ENCODE measurements at regions not wholly inside any gene's neighbourhood (a gene's known extent, or its start where the extent isn't known, plus 50 kb on each side); places are given as distances from the start of the nearest gene placed in this dataset.

GRCh38 chr12:95402096-95402495, 71.9 kb upstream of the METAP2 start:
- TF ChIP-seq POLR2AphosphoS5 (IDR thresholded peaks at IDR 0.05; ENCODE audit: low read depth, low read length) (no peak), CTCF (IDR thresholded peaks at IDR 0.05) (no peak), SIN3A (IDR thresholded peaks at IDR 0.05; ENCODE audit: borderline replicate concordance, insufficient read depth, low read depth, low read length) (no peak), TCF7L2 (IDR thresholded peaks at IDR 0.05; ENCODE audit: low read depth, low read length) (no peak)
- TF ChIP-seq, protein P1, sequence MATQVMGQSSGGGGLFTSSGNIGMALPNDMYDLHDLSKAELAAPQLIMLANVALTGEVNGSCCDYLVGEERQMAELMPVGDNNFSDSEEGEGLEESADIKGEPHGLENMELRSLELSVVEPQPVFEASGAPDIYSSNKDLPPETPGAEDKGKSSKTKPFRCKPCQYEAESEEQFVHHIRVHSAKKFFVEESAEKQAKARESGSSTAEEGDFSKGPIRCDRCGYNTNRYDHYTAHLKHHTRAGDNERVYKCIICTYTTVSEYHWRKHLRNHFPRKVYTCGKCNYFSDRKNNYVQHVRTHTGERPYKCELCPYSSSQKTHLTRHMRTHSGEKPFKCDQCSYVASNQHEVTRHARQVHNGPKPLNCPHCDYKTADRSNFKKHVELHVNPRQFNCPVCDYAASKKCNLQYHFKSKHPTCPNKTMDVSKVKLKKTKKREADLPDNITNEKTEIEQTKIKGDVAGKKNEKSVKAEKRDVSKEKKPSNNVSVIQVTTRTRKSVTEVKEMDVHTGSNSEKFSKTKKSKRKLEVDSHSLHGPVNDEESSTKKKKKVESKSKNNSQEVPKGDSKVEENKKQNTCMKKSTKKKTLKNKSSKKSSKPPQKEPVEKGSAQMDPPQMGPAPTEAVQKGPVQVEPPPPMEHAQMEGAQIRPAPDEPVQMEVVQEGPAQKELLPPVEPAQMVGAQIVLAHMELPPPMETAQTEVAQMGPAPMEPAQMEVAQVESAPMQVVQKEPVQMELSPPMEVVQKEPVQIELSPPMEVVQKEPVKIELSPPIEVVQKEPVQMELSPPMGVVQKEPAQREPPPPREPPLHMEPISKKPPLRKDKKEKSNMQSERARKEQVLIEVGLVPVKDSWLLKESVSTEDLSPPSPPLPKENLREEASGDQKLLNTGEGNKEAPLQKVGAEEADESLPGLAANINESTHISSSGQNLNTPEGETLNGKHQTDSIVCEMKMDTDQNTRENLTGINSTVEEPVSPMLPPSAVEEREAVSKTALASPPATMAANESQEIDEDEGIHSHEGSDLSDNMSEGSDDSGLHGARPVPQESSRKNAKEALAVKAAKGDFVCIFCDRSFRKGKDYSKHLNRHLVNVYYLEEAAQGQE (IDR thresholded peaks at IDR 0.05; ENCODE audit: insufficient read depth in 1 of 2, low read depth in 2 of 2, low read length in 1 of 2) = no peak

All from Panc1 (cell line).